ENCODE measurements at regions not wholly inside any gene's neighbourhood (a gene's known extent, or its start where the extent isn't known, plus 50 kb on each side); places are given as distances from the start of the nearest gene placed in this dataset.
A peak's percentile ranks its signal among the peaks of the same experiment; 100 is the strongest.
"Not testable (repeated sequence)": the region's sequence is repeated elsewhere in the genome, so short reads cannot be mapped to it uniquely, and the experiment has no call there.

GRCh38 chr3:34675383-34676120 is 877.1 kb downstream of the PDCD6IP start:
- Histone ChIP-seq H3K9me3 (no peaks in the 10 kb centered on the region), H3K4me1 (no peaks in the 10 kb centered on the region), H3K36me3 (ENCODE audit: insufficient read depth in 1 of 2, low read depth in 1 of 2) (no peaks in the 10 kb centered on the region), H3K27me3 (ENCODE audit: insufficient read depth in 3 of 3, low read length in 2 of 3) (no peaks in the 10 kb centered on the region), H3K27ac (no peak overlapping the region), H3K4me3 (no peak overlapping the region)
- ATAC-seq (no peak), DNase-seq (no peak)
- 82 to 94% (median 84%) methylated on average over 2 of the region's 2 CpGs for WGBS, 3 donors
- no peak for TF ChIP-seq CTCF (IDR thresholded peaks at IDR 0.05)
- intact Hi-C loops (cut with DNase I) = no loop called here

GRCh38 chr3:34676436-34676835 is 878.0 kb downstream of the PDCD6IP start:
- H3K36me3 ChIP-seq (ENCODE audit: insufficient read depth in 1 of 2, low read depth in 1 of 2) = no peaks in the 10 kb centered on the region
- WGBS, 3 donors = 62 to 78% (median 72%) methylated on average over 3 of the region's 3 CpGs
- no peak for ATAC-seq
- no peaks in the 10 kb centered on the region for H3K27me3 ChIP-seq (ENCODE audit: insufficient read depth in 3 of 3, low read length in 2 of 3)
- H3K9me3 ChIP-seq = no peaks in the 10 kb centered on the region
- no peak for DNase-seq
- no peak for TF ChIP-seq CTCF (IDR thresholded peaks at IDR 0.05)
- H3K4me3 ChIP-seq = no peak overlapping the region
- intact Hi-C loops (cut with DNase I) = no loop called here
- no peaks in the 10 kb centered on the region for H3K4me1 ChIP-seq
- H3K27ac ChIP-seq = no peak overlapping the region

GRCh38 chr3:34678575-34678974 is 880.1 kb downstream of the PDCD6IP start:
- Histone ChIP-seq H3K9me3 (no peaks in the 10 kb centered on the region), H3K4me3 (no peak overlapping the region), H3K27me3 (ENCODE audit: insufficient read depth in 3 of 3, low read length in 2 of 3) (no peaks in the 10 kb centered on the region), H3K36me3 (ENCODE audit: insufficient read depth in 1 of 2, low read depth in 1 of 2) (no peaks in the 10 kb centered on the region), H3K4me1 (no peaks in the 10 kb centered on the region), H3K27ac (no peak overlapping the region)
- intact Hi-C loops (cut with DNase I) = no loop called here
- no peak for ATAC-seq
- no peak for TF ChIP-seq CTCF (IDR thresholded peaks at IDR 0.05)
- no peak for DNase-seq

- DNase-seq; ATAC-seq; H3K4me3 ChIP-seq; H3K9me3 ChIP-seq; intact Hi-C loops (cut with DNase I); H3K36me3 ChIP-seq (ENCODE audit: insufficient read depth in 1 of 2, low read depth in 1 of 2); H3K27ac ChIP-seq; H3K27me3 ChIP-seq (ENCODE audit: insufficient read depth in 3 of 3, low read length in 2 of 3); H3K4me1 ChIP-seq: not testable (repeated sequence)
- 89 to 96% (median 92%) methylated on average over 1 of the region's 1 CpG for WGBS, 3 donors
Observed at GRCh38 chr3:34679055-34679454, 880.6 kb downstream of the PDCD6IP start.

- Histone ChIP-seq H3K27ac (no peak overlapping the region), H3K27me3 (ENCODE audit: insufficient read depth in 3 of 3, low read length in 2 of 3) (no peaks in the 10 kb centered on the region), H3K4me1 (no peaks in the 10 kb centered on the region), H3K9me3 (no peaks in the 10 kb centered on the region), H3K4me3 (no peak overlapping the region), H3K36me3 (ENCODE audit: insufficient read depth in 1 of 2, low read depth in 1 of 2) (no peaks in the 10 kb centered on the region)
- TF ChIP-seq CTCF (IDR thresholded peaks at IDR 0.05) = peak; percentile 41
- intact Hi-C loops (cut with DNase I) = loop anchor here (5.0 to 10.0 kb wide), 2 partner anchors 797 to 799 kb away; no protein-coding TSS in a partner anchor
- peak; percentile 33 to 59 for DNase-seq
- no peak for ATAC-seq
- 43 to 51% (median 47%) methylated on average over 4 of the region's 4 CpGs for WGBS, 3 donors
Observed at GRCh38 chr3:34683851-34684250, 885.4 kb downstream of the PDCD6IP start.
